Prostate gland (tissue), 2 donors: ENCODE measurements at regions not wholly inside any gene's neighbourhood (a gene's known extent, or its start where the extent isn't known, plus 50 kb on each side); places are given as distances from the start of the nearest gene placed in this dataset.

Source experiments
- DNase-seq: peaks from one replicate; pipeline ENCODE4 v3.0.0-alpha.2; 2019; ENCODE audit warnings: low spot score
- H3K27ac ChIP-seq, 2 donors: fragments of 200-600 bp; sonication (generic); 2 replicates each; pipeline ENCODE4 v1.5.1; 2017 to 2019
- H3K27me3 ChIP-seq: fragments of 200-600 bp; sonication (generic); replicated peaks from 2 replicates; pipeline ENCODE4 v1.5.1; 2019; ENCODE audit not compliant: insufficient read depth
- H3K36me3 ChIP-seq, 2 donors: fragments of 200-600 bp; sonication (generic); 1 replicate in 1 of 2; 2 replicates in 1 of 2; pipeline versions ENCODE4 v1.5.1 to v1.8.1; 2017 to 2019
- H3K4me1 ChIP-seq: fragments of 200-600 bp; sonication (generic); replicated peaks from 2 replicates; pipeline ENCODE4 v1.5.1; 2019
- H3K4me3 ChIP-seq, 2 donors: fragments of 200-600 bp; sonication (generic); 2 replicates each; pipeline ENCODE4 v1.5.1; 2017 to 2019
- H3K9me3 ChIP-seq: fragments of 200-600 bp; sonication (generic); 2 replicates; pipeline ENCODE4 v1.5.1; 2017
- POLR2A ChIP-seq: fragments of 450-650 bp; IDR thresholded peaks from one replicate; pipeline ENCODE4 v1.6.1; 2016; ENCODE audit warnings: antibody characterized with exemption, mild to moderate bottlenecking
- POLR2AphosphoS5 ChIP-seq: sonication (generic); formaldehyde crosslinking; IDR thresholded peaks from one replicate; pipeline ENCODE4 v1.6.1; 2017; ENCODE audit warnings: antibody characterized with exemption
- WGBS: methylation state at CpG from one replicate; pipeline ENCODE4 v1.1.5; 2018; 5-methylcytosine and 5-hydroxymethylcytosine counted together
- intact Hi-C: fragments of 100-400 bp; cut with DNase I; formaldehyde crosslinking; loops from one replicate; pipeline ENCODE4 v1.14.2; 2022
- TF ChIP-seq, protein P1 (sequence below), 4 experiments: fragments of 200-600 bp in 2 of 4; fragments of 450-650 bp in 2 of 4; sonication (generic) in 2 of 4; IDR thresholded peaks; 1 replicate in 3 of 4; 2 replicates in 1 of 4; pipeline ENCODE4 v1.5.1; 2016 to 2019; ENCODE audit warnings: antibody characterized with exemption in 4 of 4, mild to moderate bottlenecking in 2 of 4, moderate library complexity in 2 of 4

DNA sequence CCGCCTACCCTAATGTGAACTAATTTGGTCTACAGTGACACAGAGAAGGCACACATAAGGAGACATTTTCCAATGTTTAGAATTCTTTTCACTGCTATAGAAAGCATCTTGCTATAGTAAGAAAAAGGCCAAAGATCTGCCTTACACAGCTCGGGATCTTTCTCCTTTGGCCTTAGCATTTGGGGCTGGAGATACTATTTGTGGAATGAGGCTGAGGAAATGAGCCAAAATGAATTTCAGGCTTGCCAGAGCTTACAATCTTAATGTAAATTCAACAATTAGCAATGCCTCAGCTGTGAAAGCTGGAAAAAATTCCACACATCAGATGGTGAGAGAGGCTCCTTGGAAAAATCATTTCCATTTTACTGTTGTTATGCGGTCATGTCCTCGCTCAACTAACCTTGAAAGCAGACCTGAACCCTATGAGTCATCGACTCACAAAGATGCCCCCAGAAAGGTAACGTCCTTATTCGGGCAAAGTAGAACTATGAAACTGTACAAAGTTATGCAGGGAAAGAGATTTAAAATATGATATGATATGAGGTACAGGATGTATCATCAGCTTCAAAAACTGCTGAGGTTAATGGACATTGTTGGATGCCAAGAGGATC is 324.5 kb upstream of the NBEA start:
- no peaks in the 10 kb centered on the region for H3K36me3 ChIP-seq
- H3K4me3 ChIP-seq: no peak overlapping the region
- TF ChIP-seq POLR2AphosphoS5 (no peak), POLR2A (no peak)
- TF ChIP-seq, protein P1, sequence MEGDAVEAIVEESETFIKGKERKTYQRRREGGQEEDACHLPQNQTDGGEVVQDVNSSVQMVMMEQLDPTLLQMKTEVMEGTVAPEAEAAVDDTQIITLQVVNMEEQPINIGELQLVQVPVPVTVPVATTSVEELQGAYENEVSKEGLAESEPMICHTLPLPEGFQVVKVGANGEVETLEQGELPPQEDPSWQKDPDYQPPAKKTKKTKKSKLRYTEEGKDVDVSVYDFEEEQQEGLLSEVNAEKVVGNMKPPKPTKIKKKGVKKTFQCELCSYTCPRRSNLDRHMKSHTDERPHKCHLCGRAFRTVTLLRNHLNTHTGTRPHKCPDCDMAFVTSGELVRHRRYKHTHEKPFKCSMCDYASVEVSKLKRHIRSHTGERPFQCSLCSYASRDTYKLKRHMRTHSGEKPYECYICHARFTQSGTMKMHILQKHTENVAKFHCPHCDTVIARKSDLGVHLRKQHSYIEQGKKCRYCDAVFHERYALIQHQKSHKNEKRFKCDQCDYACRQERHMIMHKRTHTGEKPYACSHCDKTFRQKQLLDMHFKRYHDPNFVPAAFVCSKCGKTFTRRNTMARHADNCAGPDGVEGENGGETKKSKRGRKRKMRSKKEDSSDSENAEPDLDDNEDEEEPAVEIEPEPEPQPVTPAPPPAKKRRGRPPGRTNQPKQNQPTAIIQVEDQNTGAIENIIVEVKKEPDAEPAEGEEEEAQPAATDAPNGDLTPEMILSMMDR (IDR thresholded peaks at IDR 0.05): no peak
- H3K27ac ChIP-seq: no peak overlapping the region
- intact Hi-C loops: no loop called here
- WGBS: 76% methylated on average over 7 of the region's 7 CpGs
- DNase-seq: no peak
- H3K9me3 ChIP-seq: no peaks in the 10 kb centered on the region
- no peaks in the 10 kb centered on the region for H3K4me1 ChIP-seq
- no peaks in the 10 kb centered on the region for H3K27me3 ChIP-seq

DNA sequence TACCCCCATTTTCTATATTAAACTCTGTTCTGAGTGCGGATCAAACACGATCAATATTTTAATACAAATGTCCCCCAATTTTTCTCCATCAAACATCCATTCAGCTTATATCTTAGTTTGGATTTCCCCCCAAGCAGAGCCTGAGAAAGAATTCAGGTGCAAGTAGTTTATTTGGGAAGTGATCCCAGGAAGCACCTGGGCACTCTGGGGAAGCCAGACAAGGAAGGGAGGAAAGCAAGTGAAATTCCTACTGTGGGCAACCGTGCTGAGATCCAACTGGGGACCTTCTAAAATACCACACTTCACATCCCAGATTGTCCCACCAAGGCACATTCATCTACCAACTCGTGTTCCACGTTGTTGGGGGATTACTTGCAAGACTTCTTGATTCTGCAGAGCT is 323.4 kb upstream of the NBEA start:
- Histone ChIP-seq H3K9me3 (no peaks in the 10 kb centered on the region), H3K4me3 (no peak overlapping the region), H3K27me3 (no peaks in the 10 kb centered on the region), H3K4me1 (no peaks in the 10 kb centered on the region), H3K27ac (no peak overlapping the region), H3K36me3 (no peaks in the 10 kb centered on the region)
- intact Hi-C loops: no loop called here
- no peak for TF ChIP-seq POLR2A
- TF ChIP-seq POLR2AphosphoS5: no peak
- TF ChIP-seq, protein P1 (IDR thresholded peaks at IDR 0.05): no peak
- 95% methylated on average over 5 of the region's 5 CpGs for WGBS
- no peak for DNase-seq

DNA sequence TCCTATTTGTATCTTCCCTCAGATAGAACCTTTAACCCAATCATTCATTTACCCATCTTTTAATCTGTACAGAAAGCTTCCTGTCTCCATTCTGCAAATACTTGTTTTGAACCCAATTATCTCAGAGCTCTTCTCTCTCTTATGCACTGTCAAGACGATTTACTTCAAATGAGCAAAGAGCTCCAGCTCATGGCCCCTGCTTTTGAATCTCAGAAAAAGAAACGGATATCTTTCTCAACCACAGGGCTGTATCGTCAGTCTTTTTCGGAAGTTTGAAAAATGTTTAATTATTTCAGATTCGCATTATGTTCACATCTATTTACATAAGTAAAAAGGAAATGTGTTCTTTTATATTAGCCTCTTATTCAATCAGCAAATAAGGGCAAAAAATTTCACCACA is 322.7 kb upstream of the NBEA start:
- Histone ChIP-seq H3K9me3 (no peaks in the 10 kb centered on the region), H3K4me3 (no peak overlapping the region), H3K4me1 (no peaks in the 10 kb centered on the region), H3K36me3 (no peaks in the 10 kb centered on the region), H3K27me3 (no peaks in the 10 kb centered on the region), H3K27ac (no peak overlapping the region)
- intact Hi-C loops: no loop called here
- TF ChIP-seq POLR2A (no peak), POLR2AphosphoS5 (no peak)
- TF ChIP-seq, protein P1 (IDR thresholded peaks at IDR 0.05): no peak
- DNase-seq: no peak
- WGBS: 58% methylated on average over 5 of the region's 5 CpGs

DNA sequence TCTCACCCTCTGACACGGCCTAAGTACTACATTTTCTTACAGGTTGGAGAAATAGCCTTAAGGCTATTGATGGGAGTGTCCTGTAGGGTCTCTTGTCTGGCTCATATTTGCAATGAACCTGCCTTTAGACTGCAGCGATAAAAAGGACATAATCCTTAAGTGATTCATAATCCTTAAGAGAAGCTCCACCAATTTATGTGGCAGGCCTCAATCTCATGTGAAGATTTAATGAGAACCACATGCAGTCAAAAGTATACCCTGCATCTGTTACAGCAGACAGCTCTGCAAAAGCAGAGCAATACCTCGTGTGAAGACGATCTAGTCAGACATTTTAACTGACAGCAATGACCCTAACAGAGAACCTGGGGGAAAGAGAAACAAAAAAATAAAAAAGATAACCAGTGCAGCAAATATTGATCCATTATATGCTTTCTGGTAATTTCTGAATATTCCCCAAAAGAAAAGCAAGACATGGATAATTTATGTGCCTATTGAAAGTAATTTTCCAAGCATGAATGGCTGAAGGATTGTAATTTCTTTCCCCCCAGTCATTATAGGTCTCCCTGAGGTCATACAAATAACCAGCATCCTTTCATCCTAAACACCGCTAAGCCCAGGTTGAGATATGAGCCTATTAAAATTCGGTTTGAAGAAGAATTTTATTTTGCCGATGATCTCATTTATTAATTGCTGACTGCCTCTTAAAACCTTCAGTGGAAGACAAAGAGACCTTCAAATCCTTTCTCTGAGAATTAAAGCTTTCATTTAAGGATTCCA is 321.8 kb upstream of the NBEA start:
- no peak overlapping the region for H3K27ac ChIP-seq
- no peak for DNase-seq
- no peak for TF ChIP-seq POLR2AphosphoS5
- no peak for TF ChIP-seq POLR2A
- TF ChIP-seq, protein P1 (IDR thresholded peaks at IDR 0.05): no peak
- no peak overlapping the region for H3K4me3 ChIP-seq
- no peaks in the 10 kb centered on the region for H3K9me3 ChIP-seq
- H3K36me3 ChIP-seq: no peaks in the 10 kb centered on the region
- H3K27me3 ChIP-seq: no peaks in the 10 kb centered on the region
- intact Hi-C loops: no loop called here
- WGBS: 53% methylated on average over 7 of the region's 7 CpGs
- no peaks in the 10 kb centered on the region for H3K4me1 ChIP-seq

DNA sequence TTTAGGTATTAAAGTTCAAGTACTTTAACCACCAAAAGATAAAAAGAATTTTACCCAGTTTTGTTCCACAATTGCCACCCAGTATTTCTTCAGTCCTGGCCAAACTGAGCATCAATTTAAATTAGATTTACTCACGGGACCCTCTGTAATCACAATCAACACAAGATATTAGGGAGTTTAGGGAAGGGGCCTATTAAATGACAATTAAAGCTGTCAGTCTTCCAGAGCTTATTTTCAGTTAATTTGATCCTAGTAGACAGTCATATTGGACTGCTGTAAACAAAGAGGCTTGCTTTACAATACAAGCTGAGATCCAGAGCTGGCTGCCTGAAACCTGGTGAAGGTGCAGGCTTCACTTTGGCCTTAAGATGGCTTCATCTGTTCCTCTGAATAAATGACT is 321.2 kb upstream of the NBEA start:
- no peaks in the 10 kb centered on the region for H3K27me3 ChIP-seq
- DNase-seq: no peak
- no peaks in the 10 kb centered on the region for H3K9me3 ChIP-seq
- no peak overlapping the region for H3K27ac ChIP-seq
- intact Hi-C loops: no loop called here
- H3K36me3 ChIP-seq: no peaks in the 10 kb centered on the region
- TF ChIP-seq POLR2AphosphoS5 (no peak), POLR2A (no peak)
- TF ChIP-seq, protein P1 (IDR thresholded peaks at IDR 0.05): no peak
- H3K4me3 ChIP-seq: no peak overlapping the region
- no peaks in the 10 kb centered on the region for H3K4me1 ChIP-seq
- 59% methylated on average over 1 of the region's 1 CpG for WGBS
